GM18519 (cell line): ENCODE measurements at regions not wholly inside any gene's neighbourhood (a gene's known extent, or its start where the extent isn't known, plus 50 kb on each side); places are given as distances from the start of the nearest gene placed in this dataset.

Experiments used
- ATAC-seq: cut with Tn5 transposase; IDR thresholded peaks from one replicate; pipeline ENCODE4 v1.9.1; 2021; ENCODE audit warnings: mild to moderate bottlenecking, moderate library complexity; ENCODE audit not compliant: unreplicated experiment, low FRiP score

DNA sequence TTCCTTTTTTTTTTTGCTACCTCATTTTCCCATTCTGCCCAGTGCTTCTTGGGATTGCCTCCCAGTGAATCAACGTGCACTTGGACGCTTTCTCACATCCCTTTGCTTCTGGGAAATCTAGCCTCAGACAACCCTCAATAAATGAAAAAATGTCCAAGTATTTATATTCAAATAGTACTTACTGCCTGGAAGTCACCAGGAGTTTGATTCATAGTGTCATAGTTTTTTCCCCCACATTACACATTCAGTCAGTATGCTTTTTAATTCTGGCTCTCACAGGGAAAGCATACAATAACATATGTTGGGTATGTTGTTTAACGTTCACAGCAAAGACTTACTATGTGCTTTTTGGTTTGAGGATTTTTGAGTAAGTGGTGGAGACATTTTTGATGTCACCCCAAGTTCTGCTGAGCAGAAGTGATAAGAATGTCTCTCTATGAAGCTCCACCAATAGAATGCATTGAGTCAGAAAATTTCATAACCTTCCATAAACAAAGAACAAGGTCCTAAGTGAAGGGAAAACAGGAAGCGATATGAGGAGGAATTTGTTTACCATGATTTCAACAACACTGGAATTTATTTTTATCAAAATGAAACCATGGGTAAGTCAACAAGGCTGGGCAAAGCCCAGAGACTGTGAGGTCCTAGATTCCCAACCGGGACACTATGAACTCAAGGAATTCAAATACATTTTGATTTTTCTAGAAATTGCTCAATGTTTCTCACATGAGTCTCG is 301.2 kb upstream of the BMP2 start:
- no peak for ATAC-seq

DNA sequence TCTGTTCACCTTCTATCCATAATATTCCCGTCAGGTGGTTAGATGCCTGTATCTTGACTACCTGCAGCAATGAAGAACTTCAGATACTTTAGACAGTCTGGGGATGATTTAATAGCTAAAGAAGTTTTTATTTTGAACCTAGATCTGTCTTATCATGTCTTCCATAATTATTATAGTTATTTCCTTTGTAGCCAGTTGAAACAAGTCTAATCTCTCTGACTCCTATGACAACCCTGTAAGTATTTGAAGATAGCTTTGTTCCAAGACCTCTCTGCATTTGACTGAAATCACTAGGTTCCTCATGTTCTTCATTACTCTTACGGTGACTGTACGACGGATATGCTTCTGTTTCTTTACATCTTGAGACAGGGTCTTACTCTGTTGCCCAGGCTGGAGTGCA is 316.6 kb upstream of the BMP2 start:
- ATAC-seq = no peak

DNA sequence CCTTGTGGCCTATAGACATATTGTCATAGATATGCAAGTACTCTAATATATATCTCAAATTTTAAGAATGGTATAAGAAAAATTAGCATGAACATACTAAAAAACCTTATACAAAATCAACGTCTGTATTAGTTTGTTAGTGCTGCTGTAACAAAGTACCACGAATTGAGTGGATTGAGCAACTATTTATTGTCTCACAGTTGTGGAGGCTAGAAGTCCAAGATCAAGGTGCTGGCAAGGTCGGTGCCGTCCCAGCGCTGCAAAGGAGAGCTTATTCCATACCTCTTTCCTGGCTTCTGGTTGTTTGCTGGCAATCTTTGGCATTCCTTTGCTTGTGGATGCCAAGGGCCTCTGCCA is 317.6 kb upstream of the FERMT1 start:
- ATAC-seq = no peak

DNA sequence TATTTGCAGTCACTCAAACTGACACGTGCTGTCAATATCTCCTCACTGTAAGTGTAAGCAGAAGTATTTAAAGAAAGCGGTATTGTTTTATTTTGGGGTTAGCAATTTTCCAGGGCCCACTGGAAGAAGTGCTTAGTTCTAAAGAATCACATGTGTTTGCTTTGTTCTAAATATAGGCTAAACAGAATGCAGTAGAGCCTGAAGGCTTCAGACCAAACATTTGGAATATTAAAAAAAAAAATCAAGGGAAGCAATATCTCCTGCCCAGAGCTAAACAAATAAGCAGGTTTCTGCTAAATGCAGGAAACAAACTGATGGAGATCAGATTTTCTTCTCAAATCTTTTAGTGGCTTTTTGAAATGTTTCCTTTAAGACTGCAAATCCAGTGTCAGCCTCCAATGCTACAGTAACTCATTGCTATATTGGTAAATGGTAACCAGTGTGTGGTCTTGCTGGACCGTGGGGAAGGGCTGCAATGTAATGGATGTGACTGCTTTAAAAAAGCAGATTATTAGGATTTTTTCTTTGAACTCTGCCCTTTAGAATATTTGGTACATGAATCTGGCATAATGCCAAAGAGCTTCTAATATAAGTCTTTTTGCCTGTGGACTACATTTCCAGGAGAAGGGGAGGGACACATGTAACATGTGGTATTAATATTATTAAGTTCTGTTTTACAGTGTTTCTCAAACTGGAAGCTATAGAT is 317.1 kb upstream of the FERMT1 start:
- ATAC-seq = no peak

DNA sequence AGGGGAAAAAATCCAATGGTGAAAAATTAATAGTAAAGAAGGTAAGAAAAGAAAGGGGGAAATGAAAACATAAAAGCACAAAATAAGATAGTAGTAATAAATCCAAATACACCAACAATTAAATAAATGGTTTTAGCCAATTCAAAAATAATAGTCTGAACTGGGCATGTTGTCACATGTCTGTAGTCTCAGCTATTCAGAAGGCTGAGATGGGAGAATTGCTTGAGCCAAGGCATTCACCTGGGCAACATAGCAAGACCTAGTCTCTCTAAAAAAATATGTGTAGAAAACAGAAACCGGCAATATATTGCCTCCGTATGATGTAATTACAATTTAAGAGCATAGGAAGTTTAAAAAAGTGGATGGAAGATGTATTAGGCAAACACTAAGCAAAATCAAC is 311.3 kb upstream of the FERMT1 start:
- ATAC-seq = no peak

DNA sequence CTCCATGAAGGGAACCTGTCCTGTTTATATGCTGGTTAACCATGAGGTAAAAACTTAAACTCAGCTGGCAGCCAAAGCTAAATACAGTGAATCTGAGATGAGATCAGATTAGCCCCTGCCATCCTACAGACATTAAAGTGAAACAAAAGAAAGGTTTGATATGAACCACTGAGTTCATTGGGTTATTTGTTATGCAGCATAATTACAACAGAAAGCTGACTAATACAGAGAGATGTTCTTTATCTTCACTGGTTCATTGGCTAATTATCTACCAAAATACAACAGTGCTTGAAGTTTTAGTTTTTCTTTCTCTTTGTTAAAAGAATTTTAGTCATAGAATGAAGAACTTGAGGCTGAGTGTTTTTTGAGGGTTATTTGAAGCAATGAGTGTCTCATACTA is 307.6 kb upstream of the FERMT1 start:
- no peak for ATAC-seq

DNA sequence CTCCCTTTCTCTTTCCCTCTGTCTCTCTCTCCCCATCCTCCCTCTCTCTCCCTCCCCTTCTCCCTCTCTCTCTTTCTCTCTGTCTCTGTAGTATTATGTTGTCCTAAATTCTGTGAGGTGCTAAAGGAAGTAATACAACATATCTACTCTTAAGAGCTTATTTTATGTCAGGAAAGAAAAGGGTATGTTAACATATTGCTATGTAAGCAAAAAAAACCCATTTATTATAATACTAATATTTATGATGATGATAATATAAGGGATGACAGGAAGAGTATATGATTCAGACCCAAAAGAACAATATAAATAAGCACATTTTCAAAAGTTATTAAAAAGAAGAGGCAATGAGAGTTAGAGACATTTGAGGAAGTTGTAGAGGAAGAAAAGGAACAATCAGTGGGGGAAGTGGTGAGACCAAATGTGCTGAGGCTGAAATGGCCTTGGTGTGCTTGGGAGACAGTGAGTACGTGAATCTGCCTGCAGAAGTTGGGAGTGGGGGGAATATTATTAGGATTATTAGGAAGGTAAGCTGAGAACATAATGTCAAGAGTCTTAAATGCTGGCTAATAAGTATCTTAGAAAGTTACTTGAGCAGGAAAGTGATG is 303.6 kb upstream of the FERMT1 start:
- no peak for ATAC-seq

DNA sequence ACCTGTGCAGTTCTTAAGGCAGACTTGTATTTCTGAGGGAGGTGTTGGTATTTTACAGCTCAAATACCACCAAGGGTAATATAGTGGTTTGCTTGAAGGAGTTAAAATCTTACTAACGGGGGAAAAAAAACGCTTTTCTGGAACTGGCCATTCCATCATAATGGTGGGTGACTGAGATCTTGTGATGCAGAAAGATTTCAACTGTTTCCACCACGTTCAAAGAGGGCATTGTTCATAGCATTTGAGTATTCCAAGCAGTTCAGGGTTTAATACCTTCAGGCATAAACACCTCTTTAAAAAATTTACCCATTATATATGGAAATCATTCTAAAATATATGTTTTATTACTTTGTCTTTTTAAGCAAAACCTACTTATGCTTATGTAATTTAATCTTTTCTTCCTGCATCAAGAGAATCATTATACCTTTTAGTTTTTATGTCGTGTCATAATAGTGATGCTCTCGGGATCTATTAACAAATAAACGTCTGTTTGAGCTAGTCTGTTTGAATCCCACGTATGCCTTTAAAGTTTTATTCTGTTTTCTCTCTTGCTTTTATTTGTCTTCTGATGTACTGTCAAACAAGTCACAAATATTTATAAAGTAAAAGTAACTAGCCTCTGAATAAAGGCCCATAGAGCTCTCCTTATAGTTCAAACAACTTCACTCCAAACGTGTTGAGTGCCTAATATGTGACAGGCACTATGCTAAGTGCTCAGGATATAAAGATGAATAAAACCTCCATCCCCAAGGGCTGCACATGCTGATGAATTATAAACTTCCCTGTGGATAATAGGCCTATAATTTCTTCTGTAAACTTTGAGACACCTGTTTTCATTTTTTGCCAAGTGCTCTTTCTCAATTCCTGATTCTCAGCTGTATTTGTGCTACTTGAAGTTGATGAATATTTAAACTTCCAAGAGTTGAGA is 298.8 kb upstream of the FERMT1 start:
- no peak for ATAC-seq

DNA sequence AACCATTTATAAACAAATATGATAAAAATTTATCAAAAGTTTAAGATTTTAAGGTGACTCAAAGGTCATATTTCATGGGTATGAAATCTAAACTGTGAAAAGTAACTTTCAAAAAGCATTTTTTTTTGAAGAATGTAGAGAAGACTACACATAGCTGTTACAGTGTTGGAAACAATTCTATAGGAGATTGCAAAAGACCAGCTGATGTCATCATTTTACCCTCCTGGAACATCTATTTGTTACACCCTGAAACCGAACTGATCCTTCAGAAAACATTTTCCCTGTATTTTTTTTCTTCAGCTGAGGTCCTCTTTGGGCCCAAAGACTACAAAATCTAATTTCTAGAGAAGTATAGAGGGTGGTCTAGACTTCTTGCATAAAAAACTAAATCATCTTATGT is 297.5 kb upstream of the FERMT1 start:
- ATAC-seq = no peak

DNA sequence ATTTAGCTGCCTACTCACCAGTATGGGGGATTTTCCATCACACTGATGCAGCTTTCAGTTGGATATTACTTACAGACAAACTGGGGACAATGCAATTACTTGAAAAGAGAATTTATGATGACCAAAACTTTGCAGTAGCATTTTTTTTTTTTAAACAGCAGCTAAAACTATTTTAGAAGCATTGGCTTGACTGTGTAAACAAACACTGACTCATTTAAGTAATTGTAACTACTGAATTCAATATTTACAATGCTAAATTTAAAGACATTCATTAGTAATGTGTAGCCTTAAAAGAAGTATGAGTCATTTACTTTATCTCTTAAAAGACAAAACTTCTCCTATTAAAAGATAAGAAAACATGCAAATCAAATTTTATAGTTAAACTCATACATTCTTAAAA is 295.9 kb upstream of the FERMT1 start:
- ATAC-seq = no peak

DNA sequence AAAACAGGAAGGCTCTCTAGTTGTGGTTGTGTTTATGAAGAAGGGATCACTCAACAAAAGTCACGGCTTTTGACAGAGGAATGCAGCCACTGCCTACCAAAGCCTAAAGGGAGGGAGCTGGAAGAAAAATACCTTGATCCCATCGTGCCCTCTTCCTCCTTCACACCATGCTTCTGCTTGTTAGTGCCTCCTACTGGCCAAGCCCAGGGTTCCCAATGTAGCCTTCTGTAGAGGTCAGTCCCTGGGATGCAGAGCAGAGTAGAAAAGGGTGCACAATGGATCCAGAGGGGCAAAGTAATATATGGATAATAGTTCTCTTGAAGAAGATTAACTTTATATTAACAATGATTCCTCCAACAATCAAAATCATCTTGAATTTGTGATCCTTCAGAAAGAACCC is 293.5 kb upstream of the FERMT1 start:
- ATAC-seq = no peak

DNA sequence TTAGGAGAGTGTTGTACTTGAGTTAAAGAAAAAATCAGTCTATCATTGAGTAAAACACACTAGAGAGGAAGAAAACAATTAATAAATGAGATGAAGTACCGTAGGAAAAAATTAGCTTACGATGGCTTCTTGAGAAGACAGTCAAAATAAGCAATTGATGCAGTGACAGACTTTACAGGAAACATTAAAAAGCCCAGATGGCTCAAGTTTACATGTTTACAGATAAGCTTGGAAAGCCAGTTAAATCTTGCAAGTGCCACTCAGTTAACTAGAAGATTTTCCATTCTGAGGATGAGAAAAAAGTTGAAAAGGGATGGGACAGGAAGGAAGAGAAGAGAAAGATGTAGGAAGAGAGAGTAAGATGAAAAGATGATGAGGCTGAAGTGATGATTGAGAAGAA is 288.8 kb upstream of the FERMT1 start:
- ATAC-seq = no peak

DNA sequence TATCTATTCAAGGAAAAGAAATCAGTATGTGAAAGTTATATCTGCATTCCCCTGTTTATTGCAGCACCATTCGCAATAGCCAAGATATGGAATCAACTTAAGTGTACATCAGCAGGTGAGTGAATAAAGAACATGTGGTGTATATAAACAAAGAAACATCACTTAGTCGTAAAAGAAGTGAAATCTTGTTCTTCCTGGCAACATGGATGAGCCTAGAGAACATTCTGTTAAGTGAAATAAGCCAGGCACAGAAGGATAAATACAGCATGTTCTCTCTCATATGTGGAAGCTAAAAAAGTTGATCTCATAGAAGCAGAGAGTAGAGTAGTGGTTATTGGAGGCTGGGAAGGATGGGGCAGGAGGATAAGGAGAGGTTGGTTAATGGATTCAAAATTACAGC is 287.9 kb upstream of the FERMT1 start:
- no peak for ATAC-seq

DNA sequence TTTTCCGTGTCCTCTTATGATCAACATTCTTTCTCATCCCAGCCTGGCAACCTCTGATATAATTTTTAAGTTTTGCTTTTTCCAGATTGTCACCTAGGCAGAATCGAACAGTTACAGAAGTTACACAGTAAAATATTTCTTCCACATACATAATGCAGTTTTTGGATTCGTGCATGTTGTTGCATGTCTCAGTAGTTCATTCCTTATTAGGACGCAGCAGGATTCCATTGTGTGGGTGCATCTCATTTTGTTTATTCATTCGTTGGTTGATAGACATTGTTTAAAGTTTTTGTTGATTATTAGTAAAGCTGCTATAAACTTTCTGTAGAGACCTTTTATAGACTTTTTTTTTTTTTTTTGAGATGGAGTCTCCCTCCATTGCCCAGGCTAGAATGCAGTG is 284.3 kb upstream of the FERMT1 start:
- ATAC-seq = no peak

DNA sequence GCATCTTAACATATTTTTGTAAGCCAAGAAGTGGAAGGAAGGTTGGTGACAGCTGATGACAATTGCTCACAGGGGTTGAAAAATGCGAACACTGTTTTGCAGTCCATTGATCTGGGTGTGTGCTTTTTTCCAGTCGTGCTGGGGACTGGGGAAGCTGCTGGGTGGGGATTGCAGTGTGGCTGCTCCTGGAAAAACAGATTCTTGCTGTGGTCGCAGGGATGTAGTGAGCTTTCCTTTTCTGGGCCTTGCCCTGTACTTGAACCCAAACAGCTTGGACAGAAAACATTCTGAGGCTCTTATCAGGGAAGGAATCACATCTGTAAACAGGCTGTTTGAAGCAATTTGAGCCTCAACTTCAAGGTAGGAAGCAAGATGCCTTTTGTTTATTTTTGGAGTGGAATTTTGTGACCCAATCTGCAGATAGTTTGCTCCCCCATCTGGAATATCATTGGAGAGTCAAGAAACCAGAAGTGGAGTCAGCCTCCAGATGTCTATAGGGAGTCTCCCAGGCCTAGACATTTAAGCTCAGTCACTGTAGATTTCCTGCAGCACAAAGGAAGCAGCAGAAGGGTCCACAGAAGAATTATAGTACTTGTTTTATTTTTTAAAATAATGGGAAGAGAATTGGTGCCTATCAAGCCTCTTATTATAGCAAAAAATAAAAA is 279.2 kb upstream of the FERMT1 start:
- no peak for ATAC-seq

DNA sequence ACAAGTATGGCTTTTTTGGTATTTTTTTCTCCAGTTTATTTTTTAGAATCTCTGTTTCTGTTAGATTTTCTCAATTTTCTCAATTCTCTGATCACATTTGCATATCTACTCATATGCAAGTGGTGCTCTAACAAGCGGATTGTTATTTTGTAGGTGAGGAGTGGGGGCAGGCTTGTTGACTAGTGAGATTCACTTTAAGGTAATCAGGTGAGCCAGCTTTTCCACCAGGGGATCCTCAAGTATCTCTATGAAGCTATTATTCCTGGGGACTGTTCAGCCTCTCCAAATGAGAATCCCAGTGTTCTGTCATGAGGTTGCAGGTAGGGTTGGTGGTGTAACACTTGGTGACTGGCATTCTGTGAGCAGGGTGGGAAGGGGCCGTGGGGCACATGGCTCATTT is 274.3 kb upstream of the FERMT1 start:
- ATAC-seq = no peak

DNA sequence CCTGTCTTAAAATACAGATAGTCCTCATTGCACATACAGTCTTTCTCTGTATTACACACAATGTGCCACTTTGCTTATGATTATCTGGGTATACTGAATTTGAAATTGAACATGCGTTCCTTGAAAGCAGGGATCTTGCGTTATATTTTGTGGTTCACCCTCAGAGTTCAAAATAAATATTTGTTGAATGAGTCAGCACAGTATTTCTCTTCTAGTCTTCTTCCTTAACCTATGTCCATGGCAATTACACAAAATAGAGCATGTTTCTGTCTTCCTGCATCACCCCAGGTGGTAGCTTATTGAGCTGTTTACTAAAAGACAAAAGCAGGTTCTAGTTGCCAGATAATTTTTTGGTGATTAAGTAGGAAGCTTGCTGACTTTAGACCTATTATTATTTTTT is 272.9 kb upstream of the FERMT1 start:
- ATAC-seq = no peak

DNA sequence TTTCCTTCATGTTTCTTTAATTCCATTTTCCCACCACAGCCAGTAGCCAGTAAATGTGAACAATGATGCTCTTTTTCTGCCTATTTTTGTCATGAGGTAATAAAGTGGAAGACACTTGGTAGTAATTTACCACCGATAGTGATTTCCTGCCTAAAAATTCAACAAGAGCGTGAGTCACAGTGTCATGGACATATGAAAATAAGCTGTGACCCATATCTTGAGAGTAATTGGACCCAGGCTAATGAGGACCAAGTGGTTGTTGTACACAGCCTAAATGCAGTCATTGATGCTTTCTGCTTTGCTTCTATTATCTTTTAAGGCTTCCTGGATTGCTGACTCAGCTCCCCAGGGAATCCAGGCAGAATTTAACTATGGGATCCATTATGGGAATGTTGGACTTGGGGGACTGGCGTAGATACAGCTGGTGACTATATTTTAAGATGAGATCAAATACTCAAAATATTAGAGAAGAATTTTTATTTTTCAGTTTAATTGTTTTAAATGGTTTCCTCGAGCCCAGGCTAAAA is 265.9 kb upstream of the FERMT1 start:
- no peak for ATAC-seq

DNA sequence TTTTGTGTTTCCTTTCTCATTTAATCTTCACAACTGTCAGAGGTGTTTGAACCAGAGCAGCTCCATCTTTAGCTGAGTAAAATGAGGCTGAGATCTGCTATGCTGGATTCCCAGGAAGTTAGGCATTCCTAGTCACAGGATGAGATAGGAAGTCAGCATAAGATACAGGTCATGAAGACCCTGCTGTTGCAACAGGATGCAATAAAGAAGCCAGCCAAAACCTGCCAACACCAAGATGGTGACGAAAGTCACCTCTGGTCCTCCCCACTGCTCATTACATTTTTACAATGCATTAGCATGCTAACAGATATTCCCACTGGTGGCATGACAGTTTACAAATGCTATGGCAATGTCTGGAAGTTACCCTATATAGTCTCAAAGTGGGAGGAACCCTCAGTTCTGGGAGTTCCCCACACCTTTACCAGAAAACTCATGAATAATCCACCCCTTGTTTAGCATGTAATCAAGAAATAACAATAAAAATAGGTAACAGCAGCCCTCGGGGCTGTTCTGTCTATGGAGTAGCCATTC is 262.2 kb upstream of the FERMT1 start:
- ATAC-seq = no peak

DNA sequence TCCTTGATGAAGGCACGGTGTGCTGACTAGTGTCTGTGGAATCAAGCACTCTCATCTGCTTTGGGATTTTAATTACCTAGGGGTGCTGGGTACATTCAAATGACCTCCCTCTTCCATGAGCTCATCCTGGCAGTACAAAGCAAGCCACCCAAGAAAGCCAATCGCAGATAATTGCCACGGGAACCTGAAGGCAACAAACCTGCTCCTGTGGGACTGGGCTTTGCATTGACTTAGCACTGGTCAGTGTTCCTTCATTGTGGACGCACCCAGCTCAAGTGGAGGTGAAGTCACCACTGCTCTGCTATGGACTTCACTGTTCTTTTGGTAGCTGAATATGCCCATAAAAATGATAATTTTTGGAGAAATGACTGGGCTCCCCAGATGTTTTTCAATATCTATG is 261.6 kb upstream of the FERMT1 start:
- ATAC-seq = no peak
